PC-3 (cell line): ENCODE measurements at regions not wholly inside any gene's neighbourhood (a gene's known extent, or its start where the extent isn't known, plus 50 kb on each side); places are given as distances from the start of the nearest gene placed in this dataset.

Source experiments
- EZH2phosphoT487 ChIP-seq: fragments of 300-600 bp; sonication (generic); IDR thresholded peaks from 2 replicates; pipeline ENCODE4 v1.6.1; 2018; ENCODE audit warnings: mild to moderate bottlenecking, antibody characterized with exemption, low read length, borderline replicate concordance
- TF ChIP-seq, protein P1 (sequence below): fragments of 300-600 bp; sonication (generic); conservative IDR thresholded peaks from 2 replicates; pipeline ENCODE4 v1.5.1; 2017; ENCODE audit warnings: antibody characterized with exemption, low read depth, mild to moderate bottlenecking, low read length

DNA sequence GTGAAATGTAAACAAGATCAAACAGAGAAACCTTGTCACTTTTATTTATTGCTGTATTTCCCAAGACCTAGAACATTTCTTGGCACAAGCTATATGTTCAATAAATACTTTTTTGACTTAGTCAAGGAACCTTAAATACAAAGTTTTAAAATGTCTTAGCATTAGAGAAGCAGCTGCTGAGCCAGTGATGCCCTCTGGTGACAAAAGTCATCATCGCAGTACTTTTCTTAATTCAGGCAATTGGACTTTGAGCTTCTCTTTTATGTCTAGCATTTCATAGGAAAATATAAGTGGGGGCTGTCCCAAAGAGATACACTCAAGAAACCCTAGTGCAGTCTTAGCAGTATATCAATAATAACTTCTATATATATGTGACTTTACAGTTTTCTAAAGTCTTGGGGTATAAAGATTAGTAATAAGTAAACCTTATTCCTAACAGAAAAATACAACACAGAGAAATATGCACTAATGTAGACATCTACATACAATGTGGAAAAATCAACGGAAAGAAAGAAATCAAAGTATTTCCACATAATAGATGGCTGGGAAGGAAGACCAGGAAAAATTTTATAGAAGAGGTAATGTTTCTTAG is 118.4 kb downstream of the DTHD1 start:
- TF ChIP-seq EZH2phosphoT487, result no peak
- TF ChIP-seq, protein P1, sequence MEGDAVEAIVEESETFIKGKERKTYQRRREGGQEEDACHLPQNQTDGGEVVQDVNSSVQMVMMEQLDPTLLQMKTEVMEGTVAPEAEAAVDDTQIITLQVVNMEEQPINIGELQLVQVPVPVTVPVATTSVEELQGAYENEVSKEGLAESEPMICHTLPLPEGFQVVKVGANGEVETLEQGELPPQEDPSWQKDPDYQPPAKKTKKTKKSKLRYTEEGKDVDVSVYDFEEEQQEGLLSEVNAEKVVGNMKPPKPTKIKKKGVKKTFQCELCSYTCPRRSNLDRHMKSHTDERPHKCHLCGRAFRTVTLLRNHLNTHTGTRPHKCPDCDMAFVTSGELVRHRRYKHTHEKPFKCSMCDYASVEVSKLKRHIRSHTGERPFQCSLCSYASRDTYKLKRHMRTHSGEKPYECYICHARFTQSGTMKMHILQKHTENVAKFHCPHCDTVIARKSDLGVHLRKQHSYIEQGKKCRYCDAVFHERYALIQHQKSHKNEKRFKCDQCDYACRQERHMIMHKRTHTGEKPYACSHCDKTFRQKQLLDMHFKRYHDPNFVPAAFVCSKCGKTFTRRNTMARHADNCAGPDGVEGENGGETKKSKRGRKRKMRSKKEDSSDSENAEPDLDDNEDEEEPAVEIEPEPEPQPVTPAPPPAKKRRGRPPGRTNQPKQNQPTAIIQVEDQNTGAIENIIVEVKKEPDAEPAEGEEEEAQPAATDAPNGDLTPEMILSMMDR, result peak; percentile 77
